NT2/D1 (cell line): ENCODE measurements at regions not wholly inside any gene's neighbourhood (a gene's known extent, or its start where the extent isn't known, plus 50 kb on each side); places are given as distances from the start of the nearest gene placed in this dataset.

Experiments used
- YY1 ChIP-seq: IDR thresholded peaks from 2 replicates; pipeline ENCODE4 v1.6.1; 2011; ENCODE audit not compliant: insufficient read length, insufficient read depth
- ZNF274 ChIP-seq: IDR thresholded peaks from 2 replicates; pipeline ENCODE4 v1.6.1; 2011; ENCODE audit warnings: mild to moderate bottlenecking, low read depth, low read length

- TF ChIP-seq YY1: no peak
- no peak for TF ChIP-seq ZNF274
Observed at GRCh38 chr2:120670371-120670770, 65.3 kb upstream of the GLI2 start.
